ENCODE measurements at regions not wholly inside any gene's neighbourhood (a gene's known extent, or its start where the extent isn't known, plus 50 kb on each side); places are given as distances from the start of the nearest gene placed in this dataset.

DNA sequence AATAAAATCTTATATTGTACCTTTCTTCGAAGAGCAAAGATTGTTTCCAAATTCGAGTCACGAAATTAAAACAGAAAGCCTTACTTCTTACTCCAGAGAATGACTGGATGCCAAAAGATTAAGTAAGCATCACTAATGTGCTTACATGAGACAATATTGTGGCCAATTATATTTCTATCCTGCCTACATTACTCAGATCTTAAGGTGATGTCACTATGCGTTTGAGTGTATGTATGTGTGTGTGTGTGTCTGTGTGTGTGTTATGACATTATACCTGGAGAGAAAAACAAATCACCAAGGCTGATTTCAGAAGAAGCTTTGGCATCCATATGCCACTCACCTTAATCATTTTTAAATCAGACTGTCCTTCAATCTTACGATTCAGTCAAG is 556.3 kb downstream of the PPARGC1A start:
- no peak for DNase-seq

DNA sequence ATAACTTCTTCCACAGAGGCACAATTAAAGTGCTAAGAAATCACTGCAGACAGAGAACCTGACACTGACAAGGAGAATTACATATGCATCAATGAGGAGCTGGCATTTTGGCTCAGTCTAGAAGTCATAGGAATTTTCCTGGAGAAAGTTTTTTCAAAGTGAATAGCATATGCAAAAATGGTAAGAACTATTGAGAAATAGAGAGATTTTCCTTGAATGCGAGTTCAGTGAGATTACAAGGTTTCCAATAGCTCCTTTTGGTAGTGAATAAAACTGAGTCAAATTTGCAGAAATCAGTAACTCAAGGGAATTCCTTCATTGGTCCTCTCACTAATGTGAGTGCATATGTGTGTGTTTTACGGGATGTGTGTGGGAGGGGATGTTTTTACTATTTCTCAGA is 557.5 kb downstream of the PPARGC1A start:
- no peak for DNase-seq

DNA sequence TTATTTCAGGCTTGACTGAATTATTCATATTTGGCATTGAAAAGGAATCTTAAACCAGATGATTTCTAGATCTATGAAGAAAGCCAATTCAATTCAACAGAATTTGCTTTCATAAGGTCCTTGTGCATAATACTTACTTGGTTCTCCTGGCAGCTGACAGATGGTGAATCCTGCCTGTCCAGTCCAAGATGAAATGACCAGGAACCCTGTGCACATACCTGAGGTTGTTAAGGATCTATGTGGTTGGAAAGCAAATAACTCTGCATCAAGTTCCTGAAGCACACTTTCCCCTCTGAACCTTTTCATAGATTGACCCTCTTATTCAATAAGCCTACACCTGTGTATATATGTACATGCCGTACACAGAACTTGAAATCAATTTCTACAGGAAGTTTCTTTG is 562.7 kb downstream of the PPARGC1A start:
- DNase-seq, result no peak

DNA sequence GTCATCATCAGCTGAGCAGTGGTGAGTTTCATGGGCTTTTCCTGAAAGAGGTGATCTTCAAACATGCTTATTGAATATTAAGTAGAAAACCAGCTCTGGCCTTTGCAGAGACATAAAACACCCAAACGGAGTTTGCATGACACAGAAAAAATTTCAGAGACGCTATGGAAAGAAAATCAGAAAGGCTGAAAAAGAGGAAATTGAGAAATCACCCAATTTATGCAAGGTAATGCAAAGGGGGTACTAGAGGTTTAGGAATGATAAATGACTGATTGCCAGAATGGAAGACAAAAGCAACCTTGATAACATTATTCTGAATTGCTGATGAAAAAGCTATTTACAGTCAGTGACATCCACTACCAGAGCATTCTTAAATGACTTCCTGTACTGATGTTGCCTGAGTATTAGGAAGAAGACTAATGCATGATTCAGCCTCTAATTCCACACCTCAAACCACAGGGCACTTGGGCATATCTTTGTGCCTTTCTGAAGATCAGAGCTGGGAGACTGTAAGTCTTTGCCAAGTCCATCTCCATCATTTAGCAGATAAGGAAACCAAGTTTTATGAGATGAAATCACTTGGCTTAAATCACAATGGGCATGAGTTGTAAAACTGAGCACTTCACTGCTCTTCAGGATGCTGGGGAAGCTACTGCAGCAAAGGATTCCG is 565.7 kb downstream of the PPARGC1A start:
- DNase-seq, result no peak

DNA sequence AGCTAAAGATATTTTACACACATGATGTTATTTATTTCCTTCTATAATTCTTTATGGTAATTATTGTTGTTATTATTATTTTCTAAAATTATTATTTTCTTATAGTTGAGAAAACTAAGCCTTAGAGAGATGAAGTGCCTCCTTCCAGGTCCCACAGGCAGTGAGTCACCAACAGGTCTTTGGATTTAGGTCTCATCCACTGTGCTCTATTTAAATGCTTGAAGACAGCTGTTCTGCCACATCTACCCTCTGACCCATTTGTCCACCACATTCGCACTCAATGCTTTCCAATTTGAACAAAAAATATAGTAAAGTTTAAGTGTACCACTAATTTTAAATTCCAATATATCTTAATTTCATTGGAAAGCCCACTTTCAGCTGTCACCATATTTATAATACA is 566.4 kb downstream of the PPARGC1A start:
- no peak for DNase-seq

DNA sequence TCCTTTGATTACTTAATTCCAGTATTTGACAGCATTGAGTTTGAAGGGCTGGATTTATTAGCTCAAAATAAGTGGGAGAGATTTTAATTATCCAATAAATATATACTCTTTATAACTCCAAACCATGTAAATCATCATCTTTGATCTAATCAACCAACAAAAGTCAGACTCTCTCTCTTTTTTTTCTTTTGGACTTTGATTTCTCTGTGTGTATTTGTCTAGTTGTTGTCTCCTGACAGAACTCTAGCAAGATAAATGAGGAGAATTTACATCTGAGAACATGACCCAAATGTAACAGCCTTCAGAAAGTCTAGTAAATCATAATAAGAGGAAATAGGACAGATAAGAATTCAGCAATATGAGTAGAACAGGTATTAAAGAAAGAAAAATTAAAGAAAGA is 567.1 kb downstream of the PPARGC1A start:
- DNase-seq, result no peak

DNA sequence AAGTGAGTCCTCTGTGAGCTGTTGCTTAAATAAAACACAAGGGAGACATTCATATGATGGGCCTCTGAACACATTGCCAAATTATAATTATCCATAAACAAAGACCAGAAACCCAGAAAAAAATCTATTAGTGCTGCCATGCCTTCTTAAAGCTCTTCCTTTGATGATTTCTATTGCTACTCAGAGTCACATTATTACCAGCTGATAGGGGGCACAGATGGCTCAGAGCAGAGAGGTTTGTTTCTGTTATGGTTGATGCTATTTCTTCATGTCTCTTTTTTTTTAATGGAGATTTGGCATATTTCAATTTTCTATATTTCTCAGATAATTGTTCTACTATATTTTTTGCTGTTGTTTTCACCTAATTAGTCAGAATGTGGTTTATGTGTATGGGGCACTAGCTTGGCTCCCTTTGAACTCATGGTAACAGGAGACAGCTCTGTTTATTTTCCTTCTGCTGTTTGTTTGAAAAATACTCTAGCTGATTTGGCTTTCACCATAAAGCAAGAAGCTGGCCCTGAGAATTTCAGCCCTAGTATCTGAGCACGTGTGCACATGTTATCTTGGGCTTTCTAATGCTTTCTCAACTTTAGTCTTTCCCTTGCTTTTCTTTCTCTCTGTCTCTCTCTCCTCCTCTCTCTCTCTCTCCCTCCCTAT is 568.8 kb downstream of the PPARGC1A start:
- no peak for DNase-seq

DNA sequence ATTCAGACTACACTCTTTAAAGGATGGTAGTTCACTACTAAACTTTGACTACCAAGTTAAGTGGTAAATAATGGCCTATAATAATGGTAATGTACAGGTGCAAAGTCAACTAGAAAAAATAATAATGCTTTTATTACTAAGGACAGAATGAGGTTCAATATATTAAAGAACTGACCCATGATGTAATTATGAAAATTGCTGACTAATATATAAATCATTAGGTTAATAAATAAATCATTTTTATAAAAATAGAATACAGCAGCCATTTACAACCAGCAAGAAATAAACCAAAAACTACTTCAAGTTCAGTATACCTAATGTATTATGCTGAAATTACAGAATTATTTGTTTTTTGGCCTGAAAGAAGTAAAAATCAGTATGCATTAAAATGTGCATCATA is 577.2 kb downstream of the PPARGC1A start:
- no peak for DNase-seq

DNA sequence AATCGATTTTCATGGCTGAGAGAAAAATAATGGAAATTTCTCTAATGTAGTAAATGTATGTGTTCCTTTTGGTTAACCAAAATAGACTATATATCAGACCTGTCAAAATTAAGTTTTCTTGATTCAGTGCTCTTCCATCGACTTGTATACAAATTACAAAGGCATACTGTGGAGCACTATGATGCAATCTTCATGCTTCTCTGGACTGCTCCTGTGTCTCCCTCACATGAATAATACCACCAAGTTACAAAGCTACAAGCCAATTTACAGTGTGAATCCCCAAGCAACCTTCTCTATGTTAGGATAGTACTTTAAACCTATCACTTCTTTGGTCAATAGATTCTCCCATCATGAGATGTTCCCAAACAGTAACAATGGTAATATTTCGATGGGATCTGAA is 577.9 kb downstream of the PPARGC1A start:
- DNase-seq, result no peak

DNA sequence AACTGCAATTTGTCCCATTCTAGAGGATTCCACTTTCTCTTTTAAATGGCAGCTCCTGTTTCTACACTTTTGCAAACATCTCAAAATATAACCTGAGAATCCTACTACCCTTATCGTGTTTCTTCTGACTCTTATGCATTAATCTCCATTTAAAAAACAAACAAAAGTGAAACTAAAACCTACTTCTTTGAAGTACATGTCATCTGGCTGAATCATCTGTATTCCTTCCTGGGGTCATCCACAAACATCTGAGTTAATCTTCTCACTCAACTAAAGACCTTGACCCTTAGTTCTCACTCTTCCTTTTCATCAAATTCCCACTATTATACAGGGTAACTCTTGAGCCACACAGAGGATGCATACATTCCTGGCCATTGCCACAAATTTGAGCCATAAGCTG is 584.8 kb downstream of the PPARGC1A start:
- no peak for DNase-seq

DNA sequence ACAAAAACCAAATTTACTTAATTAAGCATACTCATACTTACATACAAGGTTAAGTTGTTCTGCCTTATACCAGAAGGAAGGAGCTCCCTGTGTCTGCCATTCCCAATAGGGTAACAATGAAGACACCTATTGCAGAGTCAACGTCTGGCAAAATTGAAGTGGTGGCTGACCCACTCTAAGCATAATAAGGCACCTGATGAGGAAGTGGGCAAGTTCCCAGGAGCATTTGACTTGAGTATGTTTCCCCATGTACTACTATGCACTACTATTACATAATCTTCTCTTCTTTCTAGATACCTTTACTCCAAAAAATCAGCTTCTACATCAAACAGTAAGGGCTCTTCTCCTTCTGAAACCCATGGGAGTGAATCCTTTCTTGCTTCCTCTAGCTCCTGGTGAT is 591.5 kb downstream of the PPARGC1A start:
- no peak for DNase-seq

DNA sequence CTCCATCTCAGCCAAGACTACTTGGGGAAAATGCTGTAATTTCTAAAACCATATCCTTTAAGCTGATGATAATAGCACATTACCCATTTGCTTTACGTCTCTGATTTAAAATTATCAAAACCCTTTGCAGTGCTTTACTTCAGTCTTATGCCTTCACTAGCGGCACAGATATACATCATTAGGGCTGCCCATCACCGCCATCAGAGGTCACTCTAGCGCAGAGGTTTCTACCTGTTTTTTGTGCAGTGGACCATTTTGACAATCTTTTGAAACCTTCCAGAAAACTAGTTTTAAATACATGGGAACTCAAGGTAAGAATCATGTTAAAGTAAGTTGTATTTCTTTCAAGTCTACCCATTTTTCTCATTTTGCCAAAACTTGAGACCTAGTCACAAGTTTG is 592.5 kb downstream of the PPARGC1A start:
- no peak for DNase-seq

DNA sequence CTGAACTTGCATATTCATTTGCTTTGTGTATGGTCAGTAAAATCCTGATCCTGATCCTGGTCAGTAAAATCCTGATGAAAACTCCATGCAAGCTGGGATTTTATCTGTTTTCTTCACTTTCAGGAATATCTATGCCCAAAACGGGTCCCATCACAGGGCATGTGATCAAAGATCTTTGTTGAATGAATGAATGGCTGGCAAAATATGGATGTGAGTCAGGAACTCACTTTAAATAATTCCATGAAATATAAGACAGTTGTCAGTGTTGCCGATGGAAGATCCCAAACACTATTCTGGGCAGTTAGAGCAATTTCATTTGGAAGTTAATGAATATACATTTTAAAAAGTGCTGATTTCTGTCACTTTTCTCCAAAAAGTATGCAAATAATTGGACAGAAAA is 598.4 kb downstream of the GBA3 start:
- no peak for DNase-seq

DNA sequence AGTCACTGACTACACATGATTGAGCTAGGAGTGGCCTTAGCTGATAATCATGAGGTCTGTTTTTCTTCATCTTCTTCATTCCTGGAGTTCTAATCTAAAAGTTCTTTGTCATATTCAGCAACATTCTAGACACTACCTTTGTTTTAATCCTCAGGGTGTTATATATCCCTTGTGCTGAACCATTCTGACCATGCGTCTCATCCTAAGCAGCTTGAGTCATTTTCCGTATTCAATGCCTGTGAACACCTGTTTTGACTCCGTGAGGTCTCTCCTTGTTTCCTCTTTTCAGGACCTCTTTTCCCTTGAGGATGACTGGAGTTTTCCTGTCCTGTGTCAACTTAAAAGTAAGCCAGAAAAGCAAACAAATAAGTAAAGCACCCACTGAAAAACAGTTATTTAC is 597.9 kb downstream of the GBA3 start:
- no peak for DNase-seq

DNA sequence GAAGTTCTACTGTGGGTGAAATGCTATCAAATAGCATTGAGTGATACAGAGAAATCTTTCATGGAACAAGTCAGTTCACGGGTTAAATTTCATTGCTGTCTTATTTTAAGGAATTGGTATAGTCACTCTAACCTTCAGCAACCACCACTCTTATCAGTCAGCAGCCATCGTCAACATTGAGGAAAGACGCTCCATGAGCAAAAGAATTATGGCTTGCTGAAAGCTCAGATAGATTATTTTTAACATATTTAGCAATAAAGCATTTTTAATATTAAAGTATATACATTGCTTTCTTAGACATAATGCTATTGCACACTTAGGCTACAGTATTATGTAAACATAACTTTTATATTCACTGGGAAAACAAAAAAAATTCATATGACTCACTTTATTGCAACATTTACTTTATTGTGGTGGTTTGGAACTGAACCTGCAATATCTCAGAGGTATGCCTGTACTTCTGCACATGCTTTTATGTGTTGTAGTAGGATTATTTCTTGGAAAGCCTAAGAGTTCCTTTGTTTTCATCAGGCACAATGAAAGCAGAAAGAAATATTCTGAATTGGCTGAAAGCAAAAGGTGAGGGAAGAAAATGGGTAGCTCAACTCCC is 586.7 kb downstream of the GBA3 start:
- no peak for DNase-seq

DNA sequence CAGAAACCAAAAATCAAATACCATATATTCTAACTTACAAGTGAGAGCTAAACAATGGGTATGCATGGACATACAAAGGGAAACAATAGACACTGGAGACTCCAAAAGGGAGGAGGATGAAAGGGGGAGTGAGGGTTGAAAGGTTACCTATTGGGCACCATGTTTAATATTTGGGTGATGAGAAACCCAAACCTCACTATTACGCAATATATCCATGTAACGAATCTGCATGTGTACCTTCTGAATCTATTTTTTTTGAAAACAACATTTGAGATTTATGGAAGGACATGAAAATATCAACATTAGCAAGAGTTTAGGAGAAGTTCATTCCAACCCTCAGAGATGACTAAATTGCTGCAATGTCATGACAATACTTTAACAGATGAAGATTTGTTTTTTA is 586.1 kb downstream of the GBA3 start:
- no peak for DNase-seq

DNA sequence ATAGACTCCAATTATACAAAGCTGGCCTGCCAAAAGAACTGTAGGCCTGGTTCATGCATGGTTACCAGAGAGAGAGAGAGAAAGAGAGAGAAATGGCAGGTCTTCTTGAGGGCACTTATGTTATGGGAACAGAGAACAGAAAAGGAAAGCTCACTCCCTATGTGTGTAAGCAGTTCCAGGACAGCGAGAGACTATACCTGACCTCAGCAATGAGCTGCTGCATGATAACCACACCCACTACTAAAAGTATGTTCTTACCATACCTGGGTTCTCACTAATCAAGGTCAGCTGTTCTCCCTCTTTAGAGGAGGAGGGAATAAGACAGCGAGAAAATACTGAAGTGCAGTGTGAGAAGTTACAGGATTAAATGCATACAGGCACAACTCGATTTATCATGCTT is 583.3 kb downstream of the GBA3 start:
- no peak for DNase-seq

DNA sequence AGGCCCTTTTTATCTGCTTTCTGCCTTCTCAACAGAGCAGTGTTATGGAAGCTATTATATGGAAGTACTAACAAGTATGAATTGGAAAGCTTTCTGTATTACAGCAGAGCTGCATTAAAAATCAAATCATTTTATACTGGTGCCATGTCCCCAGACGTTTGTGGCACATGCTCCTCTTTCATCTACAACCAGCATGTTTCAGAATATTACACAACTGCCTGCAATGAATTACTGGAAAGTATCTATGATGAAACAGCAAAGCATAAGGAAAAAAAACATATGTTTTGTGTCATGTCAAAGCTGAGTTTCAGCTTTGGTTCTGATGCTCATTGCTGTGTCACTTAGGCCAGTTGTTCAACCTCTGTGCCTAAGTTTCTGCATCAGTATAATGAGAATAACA is 576.8 kb downstream of the GBA3 start:
- no peak for DNase-seq

DNA sequence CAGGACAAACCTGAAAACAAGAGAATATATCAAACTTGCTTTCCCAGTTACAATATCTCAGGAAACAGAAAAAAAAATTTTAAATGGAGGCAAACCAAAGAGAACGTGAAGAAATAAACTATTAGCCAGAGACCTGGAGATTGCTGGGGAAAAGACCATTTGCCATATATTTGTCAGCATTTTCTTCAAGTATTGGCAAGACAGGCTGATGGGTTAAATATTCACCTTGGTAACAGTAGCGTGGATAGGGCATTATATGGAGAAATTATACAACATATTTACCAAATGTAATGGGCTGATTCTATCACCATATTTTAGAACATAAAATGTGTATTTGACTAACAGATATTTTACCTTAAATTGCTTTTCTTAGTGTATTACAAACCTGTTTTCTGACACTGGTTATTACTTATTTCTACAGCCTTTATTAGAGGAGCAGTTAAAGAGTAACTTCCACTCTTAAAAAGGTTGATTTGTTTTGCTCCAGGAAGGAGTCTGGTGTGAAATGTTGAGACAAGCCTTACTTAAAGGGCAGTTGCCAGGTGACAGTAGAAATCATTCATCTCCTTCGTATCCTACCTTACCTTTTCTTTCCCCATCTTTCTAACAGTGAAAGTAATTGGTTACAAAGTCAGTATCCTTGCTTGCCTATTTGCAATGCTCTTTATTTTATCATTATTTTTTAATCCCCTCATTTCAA is 575.5 kb downstream of the GBA3 start:
- DNase-seq, result no peak

DNA sequence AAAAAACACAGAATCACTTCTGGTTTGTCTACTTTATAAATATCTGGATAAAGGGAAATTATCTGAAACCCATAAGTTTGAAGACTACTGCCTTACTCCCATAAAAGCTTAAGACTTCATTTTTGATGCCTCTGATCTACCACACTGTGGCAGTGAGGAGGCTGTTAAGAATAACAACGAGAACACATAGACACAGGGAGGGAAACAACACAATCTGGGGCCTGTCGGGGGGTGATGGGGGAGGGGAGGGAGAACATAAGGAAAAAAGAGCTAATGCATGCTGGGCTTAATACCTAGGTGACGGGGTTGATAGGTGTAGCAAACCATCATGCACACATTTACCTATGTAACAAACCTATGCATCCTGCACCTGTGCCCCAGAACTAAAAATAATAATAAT is 573.7 kb downstream of the GBA3 start:
- DNase-seq, result no peak

DNA sequence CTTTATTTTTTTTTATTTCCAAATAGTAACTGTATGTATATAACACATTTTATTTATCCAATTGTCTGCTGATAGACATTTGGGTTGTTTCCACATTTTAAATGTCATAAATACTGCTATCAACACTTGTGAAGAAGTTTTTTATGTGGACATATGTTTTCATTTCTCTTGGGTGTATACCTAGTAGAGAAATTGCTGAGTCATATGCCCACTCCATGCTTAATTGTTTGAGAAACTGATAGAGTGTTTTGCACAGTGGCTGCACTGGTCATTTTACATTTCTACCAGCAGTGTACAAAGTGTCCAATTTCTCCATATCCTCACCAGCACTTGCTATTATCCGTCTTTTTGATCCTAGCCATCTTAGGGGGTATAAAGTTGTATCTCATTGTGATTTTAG is 567.8 kb downstream of the GBA3 start:
- DNase-seq, result no peak

DNA sequence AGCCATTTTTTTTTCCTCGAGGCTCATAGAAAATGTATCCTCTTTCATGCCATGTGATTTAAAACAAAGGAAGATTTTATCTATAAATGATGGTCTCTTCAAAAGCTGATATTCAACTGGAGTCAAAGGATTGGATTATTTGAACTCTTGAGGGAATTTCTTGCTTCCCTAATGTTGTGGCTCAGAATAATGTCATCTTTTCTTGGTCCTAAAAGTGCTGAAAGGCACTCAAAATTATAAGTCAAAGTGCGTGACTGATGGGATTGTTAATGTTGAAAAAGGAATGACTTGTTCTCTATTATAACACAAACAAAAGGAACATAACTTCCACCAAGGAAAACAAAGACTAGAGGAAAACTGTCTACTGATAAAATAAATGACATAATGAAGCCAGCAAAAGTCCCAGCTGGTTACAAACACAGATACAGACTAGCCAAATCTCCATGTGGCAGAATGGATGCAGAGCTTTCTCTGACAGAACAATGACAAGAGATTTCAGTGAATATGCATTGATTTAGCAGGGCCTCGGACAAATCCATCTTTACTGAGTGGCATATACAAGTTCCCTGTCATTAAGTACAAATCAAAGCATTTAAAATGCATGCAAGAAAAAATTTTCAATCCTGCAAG is 552.6 kb downstream of the GBA3 start:
- no peak for DNase-seq

DNA sequence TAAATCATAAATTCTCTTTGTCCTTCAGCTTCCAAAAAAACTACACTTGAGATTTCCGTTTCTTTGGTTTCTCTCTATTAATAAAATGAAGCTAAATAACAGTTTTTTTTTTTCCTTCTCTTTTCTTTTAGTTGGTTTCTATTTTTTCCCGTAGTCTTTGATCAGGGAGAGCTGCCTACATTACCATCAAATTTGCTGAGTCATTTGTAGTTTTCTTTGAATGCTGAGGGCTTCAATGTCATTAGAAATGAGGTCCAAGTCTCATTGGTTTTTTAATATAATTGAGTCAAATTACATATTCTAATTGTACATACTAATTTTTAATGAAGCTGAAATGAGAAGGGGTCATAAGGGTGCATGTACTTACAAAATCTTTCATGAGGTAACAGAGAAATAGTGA is 550.2 kb downstream of the GBA3 start:
- no peak for DNase-seq

DNA sequence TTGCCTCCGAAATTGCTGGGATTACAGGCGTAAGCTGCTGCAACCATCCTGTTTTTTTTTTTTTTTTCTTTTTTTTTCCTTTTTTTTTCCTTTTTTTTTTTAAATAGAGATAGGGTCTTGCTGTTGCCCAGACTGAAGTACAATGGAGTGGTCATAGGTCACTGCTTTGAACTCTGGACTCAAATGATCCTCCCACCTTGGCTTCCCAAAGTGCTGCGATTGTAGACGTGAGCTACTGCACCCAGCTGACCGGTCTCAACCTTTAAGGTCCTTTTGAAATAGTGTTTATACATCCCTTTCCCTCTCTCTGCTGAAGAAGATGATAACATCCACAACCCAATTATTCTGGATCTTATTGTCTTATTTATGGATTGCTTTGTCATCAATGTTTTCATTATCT is 548.7 kb downstream of the GBA3 start:
- no peak for DNase-seq

Measured in stimulated activated CD4-positive, alpha-beta T cell treated with anti-CD3 and anti-CD28 coated beads, Interleukin-2, amount 100 ng/mL, for 48 hours (primary cell).